ENCODE measurements at regions not wholly inside any gene's neighbourhood (a gene's known extent, or its start where the extent isn't known, plus 50 kb on each side); places are given as distances from the start of the nearest gene placed in this dataset.

GRCh38 chr18:46408334-46408987, 248.6 kb downstream of the LOXHD1 start (continued):
- TF ChIP-seq ATF3 (IDR thresholded peaks at IDR 0.05; ENCODE audit: insufficient read depth, low read depth, low read length) (no peak), BCL11A (IDR thresholded peaks at IDR 0.05; ENCODE audit: low read depth in 2 of 2, low read length in 2 of 2) (no peak), TAF7 (optimal IDR thresholded peaks at IDR 0.05; ENCODE audit: borderline replicate concordance, low read depth, low read length) (no peak), POLR2A (IDR thresholded peaks at IDR 0.05; ENCODE audit: control extremely low read depth in 1 of 2, low read depth in 2 of 2, low read length in 2 of 2) (no peak), RAD21 (IDR thresholded peaks at IDR 0.05 in 1 of 2, conservative IDR thresholded peaks at IDR 0.05 in 1 of 2; ENCODE audit: low read depth in 2 of 2, low read length in 2 of 2) (peak; percentile 62 to 79), CTCF (IDR thresholded peaks at IDR 0.05; ENCODE audit: control extremely low read depth in 1 of 3, insufficient read depth in 1 of 3, low read depth in 1 of 3, low read length in 3 of 3) (peak; percentile 49 to 86 (median 72))

All from H1 (cell line).